Endothelial cell (in vitro differentiated cells): ENCODE measurements at regions not wholly inside any gene's neighbourhood (a gene's known extent, or its start where the extent isn't known, plus 50 kb on each side); places are given as distances from the start of the nearest gene placed in this dataset.
A peak's percentile ranks its signal among the peaks of the same experiment; 100 is the strongest.

Source experiments
- DNase-seq: peaks from one replicate; pipeline ENCODE4 v3.0.0; 2021; ENCODE audit warnings: low spot score
- H3K27ac Mint-ChIP-seq: one replicate; pipeline ENCODE4 v1.8.0; 2021; ENCODE audit warnings: mixed read lengths, inconsistent platforms; ENCODE audit not compliant: unreplicated experiment
- H3K27me3 Mint-ChIP-seq: one replicate; pipeline ENCODE4 v1.8.0; 2021; ENCODE audit warnings: mild to moderate bottlenecking, moderate library complexity, mixed read lengths, inconsistent platforms; ENCODE audit not compliant: unreplicated experiment
- H3K36me3 Mint-ChIP-seq: one replicate; pipeline ENCODE4 v1.8.0; 2021; ENCODE audit warnings: mild to moderate bottlenecking, low read depth, mixed read lengths, inconsistent platforms; ENCODE audit not compliant: unreplicated experiment
- H3K4me1 Mint-ChIP-seq: one replicate; pipeline ENCODE4 v1.8.0; 2021; ENCODE audit warnings: mild to moderate bottlenecking, mixed read lengths, inconsistent platforms; ENCODE audit not compliant: unreplicated experiment
- H3K4me3 Mint-ChIP-seq: one replicate; pipeline ENCODE4 v1.8.0; 2021; ENCODE audit warnings: mild to moderate bottlenecking, mixed read lengths, inconsistent platforms; ENCODE audit not compliant: unreplicated experiment
- H3K9me3 Mint-ChIP-seq: one replicate; pipeline ENCODE4 v1.8.0; 2021; ENCODE audit warnings: mixed read lengths, inconsistent platforms; ENCODE audit not compliant: unreplicated experiment
- CTCF ChIP-seq: fragments of 200-600 bp; sonication (generic); IDR thresholded peaks from one replicate; pipeline ENCODE4 v1.5.0; 2021; ENCODE audit warnings: antibody characterized with exemption; ENCODE audit not compliant: unreplicated experiment

GRCh38 chr15:92232876-92233275, 160.8 kb upstream of the ST8SIA2 start:
- Mint-ChIP-seq H3K27ac (no peak overlapping the region), H3K9me3 (no peaks in the 10 kb centered on the region), H3K4me1 (no peaks in the 10 kb centered on the region), H3K36me3 (no peaks in the 10 kb centered on the region), H3K27me3 (peaks cover 3% of the 10 kb centered on the region), H3K4me3 (no peak overlapping the region)
- TF ChIP-seq CTCF: no peak
- DNase-seq: no peak

- H3K9me3 Mint-ChIP-seq: peaks cover 4% of the 10 kb centered on the region
- no peak for TF ChIP-seq CTCF
- H3K4me3 Mint-ChIP-seq: no peak overlapping the region
- peaks cover 1% of the 10 kb centered on the region for H3K27me3 Mint-ChIP-seq
- H3K36me3 Mint-ChIP-seq: peaks cover 4% of the 10 kb centered on the region
- H3K27ac Mint-ChIP-seq: no peak overlapping the region
- DNase-seq: no peak
- no peaks in the 10 kb centered on the region for H3K4me1 Mint-ChIP-seq
These were observed 150.5 kb upstream of the ST8SIA2 start for GRCh38 chr15:92243227-92243626.

- Mint-ChIP-seq H3K36me3 (no peaks in the 10 kb centered on the region), H3K4me1 (no peaks in the 10 kb centered on the region), H3K27me3 (peaks cover 1% of the 10 kb centered on the region), H3K4me3 (no peak overlapping the region), H3K27ac (no peak overlapping the region), H3K9me3 (no peaks in the 10 kb centered on the region)
- peak; percentile 51 for TF ChIP-seq CTCF
- DNase-seq: no peak
These were observed 149.0 kb upstream of the ST8SIA2 start for GRCh38 chr15:92244703-92245102.

- Mint-ChIP-seq H3K27ac (no peak overlapping the region), H3K4me1 (no peaks in the 10 kb centered on the region), H3K4me3 (no peak overlapping the region), H3K36me3 (no peaks in the 10 kb centered on the region), H3K9me3 (no peaks in the 10 kb centered on the region), H3K27me3 (peaks cover 1% of the 10 kb centered on the region)
- DNase-seq: no peak
- TF ChIP-seq CTCF: no peak
These were observed 145.9 kb upstream of the ST8SIA2 start for GRCh38 chr15:92247649-92248242.

- no peak for DNase-seq
- no peak for TF ChIP-seq CTCF
- Mint-ChIP-seq H3K27ac (no peak overlapping the region), H3K4me1 (peaks cover 5% of the 10 kb centered on the region), H3K36me3 (no peaks in the 10 kb centered on the region), H3K4me3 (no peak overlapping the region), H3K27me3 (no peaks in the 10 kb centered on the region), H3K9me3 (no peaks in the 10 kb centered on the region)
These were observed 126.6 kb upstream of the ST8SIA2 start for GRCh38 chr15:92266796-92267685.
